ENCODE measurements at regions not wholly inside any gene's neighbourhood (a gene's known extent, or its start where the extent isn't known, plus 50 kb on each side); places are given as distances from the start of the nearest gene placed in this dataset.

DNA sequence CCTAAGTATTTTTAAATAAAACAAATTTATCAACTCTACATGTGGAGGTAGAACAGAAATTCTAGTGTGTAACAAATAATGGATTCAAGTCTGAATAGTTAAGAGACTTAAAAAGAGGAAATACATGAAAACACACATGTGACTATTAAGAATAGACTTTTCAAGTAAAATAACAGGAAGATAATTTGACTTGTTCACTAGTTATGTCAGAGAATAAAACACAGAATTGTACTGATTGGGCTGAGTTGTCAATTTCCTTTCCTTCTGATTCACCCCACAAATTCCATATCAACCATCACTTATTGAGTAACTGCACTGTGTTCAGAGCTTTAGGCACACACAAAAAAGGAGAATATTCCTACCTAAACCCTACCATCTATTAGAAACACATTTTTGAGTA lies 557.2 kb downstream of the TUSC7 start:
- no peak for DNase-seq

DNA sequence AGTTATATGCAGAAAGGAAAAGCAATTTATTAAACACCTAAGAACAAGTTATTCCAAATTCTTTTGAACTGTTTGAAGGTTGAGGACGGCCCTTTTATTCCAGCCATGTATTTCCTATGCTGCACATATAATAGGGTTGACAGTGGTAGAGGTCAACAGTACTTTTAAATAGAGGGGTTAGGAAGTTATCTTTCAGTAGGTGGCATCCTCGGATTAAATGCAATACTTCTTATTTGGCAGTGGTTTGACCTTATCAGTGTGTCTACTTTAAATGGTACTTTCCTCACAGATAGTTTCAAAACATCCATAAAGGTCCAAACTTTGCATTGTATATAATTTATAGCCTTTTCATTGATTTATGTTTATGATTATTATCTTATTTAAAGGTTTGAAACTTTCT lies 558.7 kb downstream of the TUSC7 start:
- no peak for DNase-seq

DNA sequence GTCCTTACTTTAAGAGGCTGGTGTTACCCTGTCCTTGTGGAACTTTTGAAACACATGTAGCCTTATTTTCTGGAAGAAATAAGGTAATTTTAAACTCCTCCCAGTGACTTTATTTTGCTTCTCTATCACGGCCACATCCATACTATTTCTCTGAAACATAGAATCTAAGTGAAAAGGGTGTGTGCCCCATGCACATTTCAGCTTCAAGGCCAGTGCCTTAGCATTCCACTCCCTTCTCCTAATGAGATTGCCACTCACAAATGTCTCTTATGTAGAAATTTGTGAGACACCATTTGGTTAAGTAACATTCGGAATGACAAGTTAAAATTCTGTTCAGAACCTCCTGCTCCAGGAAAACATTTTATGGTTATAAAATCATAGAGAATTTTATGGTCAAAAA lies 562.7 kb downstream of the TUSC7 start:
- no peak for DNase-seq

DNA sequence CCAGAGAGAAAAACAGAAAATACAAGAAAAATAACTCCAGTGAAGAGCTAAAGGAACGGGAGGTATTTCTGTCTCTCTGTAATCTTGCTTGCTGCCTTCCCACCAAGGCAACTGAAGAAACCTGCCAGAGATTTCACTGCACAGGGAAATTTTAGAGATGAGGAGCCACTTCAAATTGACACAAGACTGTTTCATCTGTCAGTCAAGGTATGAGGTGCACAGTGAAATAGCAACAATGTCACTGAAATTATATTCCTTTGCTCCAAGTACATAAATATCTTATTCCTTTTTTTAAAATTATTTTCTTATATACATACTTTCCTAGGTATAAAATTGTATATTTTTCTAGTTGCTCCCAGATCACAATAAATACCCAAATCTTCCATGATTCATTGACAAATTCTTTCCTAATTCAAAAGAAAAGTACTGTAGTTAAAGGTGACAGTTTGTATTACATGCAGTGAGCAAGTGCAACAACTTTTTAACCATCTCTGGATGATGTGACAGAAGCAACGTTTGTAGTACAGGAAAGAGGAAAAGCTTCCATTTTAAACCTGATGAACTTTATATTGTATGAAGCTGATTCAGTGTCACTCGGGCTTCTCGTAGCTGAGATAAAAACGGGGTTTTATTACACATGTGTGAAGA lies 563.4 kb downstream of the TUSC7 start:
- no peak for DNase-seq

DNA sequence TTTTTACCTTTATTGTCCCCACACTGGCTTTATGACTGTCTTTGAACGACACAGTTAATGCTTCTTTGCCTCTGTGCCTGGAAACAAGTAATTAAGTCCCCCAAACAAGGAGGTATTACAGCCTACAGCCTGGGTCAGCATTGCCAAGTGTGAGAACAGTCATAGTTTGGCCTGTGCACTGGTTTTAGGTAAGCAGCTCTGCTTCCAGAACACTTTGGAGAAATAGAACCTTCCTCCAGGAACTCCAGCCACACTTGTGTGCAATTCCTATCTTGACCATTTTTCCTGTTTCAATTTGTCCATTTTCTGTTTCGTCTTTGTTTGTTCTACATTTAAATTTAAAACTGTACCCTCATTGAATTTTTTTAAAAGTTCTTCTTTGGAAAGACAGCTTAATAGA lies 568.2 kb downstream of the TUSC7 start:
- DNase-seq, result no peak

DNA sequence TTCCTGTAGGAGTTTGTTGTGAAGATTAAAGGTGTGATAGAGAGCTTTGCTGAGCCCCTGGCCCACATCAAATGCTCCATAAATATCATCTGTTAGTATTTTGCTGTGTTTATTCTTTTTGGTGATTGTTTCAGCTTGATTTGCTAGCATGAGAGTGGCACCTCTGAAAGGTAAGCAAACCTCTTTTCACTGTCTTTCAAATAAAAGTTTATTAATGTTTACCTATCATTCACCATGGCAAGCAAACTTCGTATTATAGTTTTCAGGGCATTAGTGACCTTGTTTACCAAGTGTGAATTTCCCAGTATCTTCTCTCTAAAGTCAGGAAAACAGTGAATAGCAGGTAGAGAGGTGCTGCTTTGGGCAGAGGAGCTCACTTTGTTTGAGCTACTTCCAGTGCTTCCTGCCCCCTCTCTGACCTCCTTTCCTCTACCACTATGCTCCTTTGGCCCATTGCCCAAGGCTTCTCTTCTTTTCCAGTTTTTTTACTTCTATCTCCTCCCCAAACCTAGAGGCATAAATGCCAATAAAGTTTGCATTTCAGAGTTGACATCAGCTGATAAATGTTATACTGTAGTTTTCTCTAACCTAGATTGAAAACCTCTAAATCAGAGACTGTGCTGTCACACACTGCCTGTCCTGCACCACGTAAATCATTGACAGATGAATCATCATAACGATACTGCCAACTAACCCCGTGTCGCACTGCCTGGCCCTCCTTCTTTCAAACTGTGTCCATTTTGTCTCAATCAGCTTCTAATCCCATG lies 569.0 kb downstream of the TUSC7 start:
- no peak for DNase-seq

DNA sequence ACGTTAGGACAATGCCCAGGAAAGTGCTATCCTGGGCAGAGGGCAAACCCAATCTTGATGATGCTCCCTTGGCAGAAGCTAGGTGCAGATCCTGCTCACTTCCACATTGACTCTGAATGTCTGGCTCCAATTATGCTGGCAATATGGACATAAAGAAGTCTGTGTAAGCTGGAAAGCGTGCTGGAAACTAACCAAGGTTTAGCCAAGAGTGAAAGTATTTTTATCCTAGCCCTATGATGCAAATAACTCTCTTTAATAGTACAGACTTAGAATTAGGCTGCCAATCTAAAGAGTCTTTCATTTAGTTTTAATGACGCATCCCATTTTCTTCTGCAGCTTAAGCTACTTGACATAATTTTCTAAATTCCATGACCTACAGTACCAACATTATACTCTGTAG lies 571.8 kb downstream of the TUSC7 start:
- no peak for DNase-seq

DNA sequence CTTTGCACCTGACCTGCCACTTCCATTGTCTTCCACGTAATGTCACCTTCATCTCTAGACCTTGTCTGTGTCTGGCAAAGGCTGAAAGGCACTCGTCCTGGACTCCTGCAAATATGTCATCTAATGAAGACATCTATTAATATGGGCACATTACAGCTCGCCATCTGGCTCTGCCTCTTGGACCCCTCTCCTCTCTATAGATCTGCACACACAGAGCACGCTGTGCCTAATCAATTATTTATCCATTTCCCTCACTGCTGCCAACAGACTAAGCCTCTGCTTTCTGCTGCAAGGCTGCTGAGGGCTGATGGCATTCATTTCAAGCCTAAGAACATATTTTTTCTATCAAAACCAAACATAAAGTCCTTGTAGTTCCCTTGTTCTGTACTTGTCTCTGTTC lies 573.0 kb downstream of the TUSC7 start:
- no peak for DNase-seq

DNA sequence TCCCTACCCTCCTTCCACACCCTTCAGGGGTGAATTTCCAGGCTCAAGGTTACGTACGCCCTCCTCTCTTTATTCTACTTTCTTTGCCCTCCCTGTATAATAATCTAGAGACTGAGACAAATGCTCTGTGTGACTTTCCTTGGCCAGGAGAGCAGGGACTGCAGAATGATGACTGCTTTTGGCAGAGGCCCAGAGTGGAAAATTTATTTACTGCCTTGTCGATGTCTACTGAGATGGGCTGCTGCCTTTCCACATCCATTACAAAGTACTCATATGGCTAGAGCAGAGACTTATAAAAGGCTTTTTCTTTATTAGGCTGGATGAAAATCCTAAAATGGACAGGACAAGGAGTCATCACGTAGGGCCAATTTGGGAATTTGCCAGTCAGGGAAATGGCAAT lies 576.2 kb downstream of the TUSC7 start:
- no peak for DNase-seq

DNA sequence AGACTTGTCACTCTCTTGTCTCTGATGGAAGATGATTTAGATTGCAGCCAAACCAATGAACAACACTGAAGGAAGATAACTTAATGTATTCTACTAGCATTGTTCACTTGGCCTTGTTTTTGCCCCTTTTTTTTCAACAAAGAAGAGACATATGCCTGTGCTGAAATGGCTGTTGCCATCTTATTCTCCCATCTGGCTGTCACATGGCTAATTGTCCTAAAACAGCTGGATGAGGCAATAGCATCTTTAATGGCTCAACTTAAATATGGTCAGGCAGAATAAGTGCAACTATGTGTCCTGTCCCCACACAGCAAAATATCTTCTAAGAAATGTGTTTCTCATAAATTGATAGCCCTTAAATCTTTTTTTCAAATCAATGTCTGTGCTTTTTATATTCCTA lies 576.9 kb downstream of the TUSC7 start:
- DNase-seq, result no peak

DNA sequence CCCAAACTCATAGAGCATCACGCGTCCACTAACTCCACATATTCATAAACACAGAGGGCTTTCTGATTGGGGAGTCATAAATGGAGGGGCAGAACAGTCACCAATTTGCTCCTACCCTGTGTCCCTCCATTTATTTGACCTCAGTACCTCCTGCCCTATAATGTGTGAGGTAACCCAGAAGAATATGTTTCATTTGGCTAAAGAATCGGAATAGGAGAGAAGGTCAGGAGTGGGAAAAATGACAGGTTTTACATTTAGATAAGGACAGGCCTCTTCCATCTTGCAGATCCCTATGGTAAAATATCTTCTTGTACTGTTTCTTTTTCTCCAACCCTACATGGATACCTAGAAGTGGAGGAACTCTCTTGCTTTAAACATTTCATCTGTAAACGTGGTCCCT lies 578.0 kb downstream of the TUSC7 start:
- DNase-seq, result no peak

DNA sequence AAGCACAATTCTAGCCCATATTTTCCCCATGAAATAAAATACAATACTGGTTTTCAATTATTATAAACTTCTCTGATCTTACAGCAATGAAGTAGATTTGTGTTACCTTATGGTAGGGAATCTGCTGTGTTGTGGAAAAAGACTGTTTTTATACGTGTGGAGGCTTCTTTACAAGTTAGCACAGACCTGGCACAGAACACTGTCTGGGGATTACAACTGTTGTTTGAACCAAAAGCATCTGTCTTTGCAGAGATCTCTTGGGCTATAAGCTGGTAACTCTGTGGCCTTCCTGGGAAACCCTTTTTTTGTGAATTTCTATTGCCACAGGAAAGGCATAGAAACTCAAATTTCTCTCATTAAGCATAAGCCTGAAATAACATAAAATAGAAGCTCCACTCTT lies 581.9 kb downstream of the TUSC7 start:
- no peak for DNase-seq

DNA sequence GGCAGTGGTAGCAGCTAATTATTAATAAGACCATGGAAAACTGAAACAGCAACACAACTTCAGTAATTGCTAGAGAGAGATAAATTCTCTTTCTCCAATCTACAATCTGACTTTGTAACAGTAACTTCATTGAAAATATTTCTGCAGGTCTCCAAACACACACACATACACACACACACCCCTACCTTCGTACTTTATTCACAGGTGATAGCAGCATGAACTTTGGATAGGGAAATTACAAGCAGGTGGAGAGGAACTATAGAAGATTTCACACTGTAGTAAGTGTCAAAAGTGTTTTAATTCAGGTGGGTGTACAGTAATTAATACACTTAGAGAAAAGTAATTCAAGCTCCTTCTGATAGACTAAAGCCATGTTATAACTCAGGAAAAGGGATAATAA lies 587.5 kb downstream of the TUSC7 start:
- no peak for DNase-seq

DNA sequence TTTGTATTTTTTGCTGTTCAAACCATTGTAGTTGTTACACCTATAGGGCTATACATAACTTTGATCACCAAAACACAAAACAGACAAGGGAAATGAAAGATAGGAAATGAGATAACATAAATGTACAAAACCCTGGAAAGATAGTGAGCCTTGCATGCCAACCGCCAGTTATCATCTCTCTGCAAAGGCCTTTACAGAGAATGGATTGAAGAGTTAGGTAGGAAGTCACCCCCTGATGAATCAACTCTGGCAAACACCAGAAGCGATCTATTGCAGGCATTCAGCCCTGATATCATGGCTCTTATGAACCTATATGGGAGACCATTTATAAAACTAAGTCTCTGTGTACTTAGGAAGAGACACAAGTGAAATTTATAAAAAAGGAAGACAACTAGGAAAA lies 588.0 kb downstream of the TUSC7 start:
- no peak for DNase-seq

DNA sequence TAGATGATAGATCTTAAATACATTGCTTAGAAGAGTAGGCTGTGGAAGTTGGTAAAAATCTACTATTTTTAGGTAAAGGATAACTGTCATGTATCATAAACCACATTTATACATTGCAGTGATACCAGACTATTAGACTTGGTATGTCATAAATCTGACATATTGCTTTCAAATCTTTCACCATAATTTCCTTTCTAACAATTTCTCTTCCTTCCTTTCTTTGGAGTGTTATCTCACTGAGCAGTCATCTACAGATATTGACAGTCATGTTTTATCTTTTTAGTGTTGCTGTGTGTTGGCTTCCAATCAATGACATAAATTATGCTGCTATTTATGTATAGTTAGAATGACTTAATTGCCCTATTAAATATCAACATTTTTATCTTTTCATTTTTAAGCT lies 588.7 kb downstream of the TUSC7 start:
- DNase-seq, result no peak

DNA sequence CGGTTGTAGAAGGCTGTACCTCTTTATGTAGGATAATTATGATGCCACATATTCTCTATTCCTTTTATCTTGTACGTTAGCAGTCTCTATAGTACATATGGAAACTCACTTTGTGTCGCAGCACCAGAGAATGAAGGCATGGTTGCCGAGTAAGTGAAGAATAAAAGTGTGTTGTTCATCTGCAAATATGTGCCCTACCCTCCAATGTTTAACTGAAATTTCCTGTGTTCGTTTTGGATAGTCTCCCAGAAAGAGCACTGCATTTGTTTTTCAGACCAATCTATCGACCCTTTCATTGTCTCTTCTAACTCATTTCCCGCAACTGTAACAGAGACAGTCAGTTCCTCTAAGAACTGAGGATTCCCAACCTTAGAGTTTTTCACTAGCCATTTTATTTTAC lies 592.8 kb downstream of the TUSC7 start:
- DNase-seq, result no peak

DNA sequence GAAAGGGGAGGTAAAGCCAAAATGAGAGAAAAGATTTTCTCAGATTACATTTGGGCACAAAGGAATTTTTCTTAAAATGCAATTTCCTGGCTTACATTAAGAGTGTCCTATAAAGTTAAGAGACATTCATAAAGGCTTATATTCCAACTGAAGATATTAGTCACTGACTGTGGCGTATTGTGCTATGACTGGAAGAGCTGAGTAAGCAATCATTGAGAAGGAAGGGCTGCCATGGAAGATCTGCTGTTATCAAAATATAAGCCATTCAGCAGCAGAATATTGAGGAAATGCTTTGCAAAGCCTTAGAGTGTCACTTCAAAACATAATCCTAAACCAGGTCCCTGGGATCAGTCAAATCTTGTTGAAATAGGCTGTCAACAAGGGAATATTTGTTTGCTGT lies 593.9 kb downstream of the TUSC7 start:
- no peak for DNase-seq

DNA sequence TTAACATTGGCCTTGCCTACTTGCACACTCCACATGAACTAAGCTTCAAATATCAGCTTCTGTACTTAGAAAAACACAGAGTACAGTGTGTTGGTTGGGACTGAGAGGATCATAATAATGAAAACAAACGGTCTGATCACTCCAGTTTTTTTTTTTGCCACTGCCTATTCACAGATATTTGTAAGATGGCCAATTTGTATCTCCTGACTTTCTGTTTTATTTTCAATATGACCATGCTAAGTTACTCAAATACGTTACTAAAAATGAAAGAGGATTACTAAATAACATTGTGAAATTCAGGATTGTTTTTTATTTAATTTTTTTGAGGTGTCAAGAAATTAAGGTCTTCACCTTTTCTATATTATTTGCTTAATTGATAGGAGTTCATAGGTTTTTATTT lies 595.1 kb downstream of the TUSC7 start:
- DNase-seq, result no peak

DNA sequence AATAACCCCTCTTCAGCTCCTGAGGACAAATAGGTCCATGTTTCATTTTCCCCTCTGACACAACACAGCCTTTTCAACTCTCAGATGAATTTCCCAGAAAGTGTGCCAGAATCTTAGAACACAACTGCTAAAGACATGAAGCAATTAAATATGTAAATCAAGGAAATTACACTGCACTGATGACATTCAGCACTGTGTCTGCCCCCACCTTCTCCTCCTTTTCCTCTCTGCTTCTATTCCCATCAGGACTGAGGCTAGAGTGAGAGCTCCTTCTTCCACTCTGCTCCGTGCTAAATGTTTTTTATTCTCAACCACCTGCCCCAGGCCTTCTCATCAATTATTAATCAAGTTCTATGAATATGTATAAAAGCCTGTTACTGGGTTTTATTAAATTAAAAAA lies 596.1 kb downstream of the TUSC7 start:
- DNase-seq, result no peak

DNA sequence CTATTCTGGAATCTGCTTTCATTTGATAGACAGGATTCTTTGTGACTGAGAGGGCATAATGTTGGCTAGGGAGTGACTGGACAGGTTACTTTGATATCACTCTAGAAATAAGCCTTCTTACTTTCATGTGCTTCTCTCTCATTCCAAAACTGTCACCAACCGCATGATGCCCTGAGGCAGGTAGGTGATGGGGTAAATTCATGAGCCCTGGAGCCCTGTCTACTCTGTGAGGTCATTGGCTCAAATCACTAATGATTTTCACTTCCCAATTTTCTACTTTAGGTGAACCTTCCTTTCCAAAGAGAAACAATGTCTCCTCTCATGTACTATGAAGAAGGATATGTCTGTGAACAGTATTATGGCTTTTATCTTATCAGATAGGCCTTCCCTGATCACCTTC lies 596.7 kb downstream of the TUSC7 start:
- no peak for DNase-seq

DNA sequence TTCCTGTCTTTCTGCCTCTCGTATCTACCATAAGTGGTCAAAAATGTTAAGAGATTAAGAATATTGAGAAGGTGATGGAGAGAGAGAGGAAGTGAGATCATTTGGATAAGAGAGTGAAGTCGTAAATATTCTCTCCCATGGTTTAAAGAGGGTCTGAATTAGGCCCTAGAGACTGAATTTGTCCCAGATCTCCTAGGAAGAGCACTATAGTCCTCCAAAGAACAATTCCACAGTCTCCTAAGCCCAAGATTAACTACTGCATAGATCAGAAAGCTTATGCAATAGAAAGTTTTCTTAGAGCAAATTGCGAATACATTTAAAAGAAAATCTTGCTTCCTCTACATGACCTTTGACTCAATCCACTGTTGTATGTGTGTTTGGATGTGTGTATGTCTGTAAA lies 598.8 kb downstream of the TUSC7 start:
- no peak for DNase-seq

DNA sequence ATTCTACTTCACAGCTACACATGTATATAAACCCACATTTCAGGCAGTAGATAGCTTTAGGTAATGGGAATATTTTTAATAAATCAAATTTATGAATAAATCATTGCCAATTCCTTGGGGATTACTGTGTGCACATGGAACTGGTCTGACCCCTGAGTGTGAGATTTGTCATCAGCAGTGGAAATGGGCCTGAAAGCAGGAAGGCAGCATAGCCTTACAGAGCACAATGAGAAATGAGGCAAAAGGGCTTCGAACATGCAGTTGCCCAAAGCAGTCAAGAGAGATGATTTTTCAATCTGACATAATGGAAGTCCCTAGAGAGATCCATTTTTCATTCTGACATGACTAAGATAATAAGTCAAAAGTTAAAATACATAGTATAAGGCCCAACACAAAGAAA lies 599.2 kb downstream of the TUSC7 start:
- DNase-seq, result no peak

DNA sequence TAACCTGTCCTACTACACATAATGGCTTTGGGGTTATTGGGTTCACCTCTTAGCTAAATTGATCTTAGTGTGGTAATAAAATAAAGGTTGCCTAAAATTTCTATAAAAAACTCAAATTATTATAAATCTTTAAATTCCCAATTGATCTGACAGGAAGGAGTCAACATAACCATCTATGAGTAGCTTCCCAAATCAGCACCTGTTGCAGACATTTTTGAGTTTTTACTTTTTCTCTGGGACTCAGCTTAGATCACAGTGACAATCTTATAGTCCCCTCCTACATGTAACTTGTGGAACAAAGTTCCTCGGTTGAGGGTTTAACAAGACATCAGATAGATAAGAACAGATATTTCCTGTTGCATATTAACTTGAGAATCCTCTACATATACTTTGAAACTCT lies 601.0 kb downstream of the TUSC7 start:
- DNase-seq, result no peak

DNA sequence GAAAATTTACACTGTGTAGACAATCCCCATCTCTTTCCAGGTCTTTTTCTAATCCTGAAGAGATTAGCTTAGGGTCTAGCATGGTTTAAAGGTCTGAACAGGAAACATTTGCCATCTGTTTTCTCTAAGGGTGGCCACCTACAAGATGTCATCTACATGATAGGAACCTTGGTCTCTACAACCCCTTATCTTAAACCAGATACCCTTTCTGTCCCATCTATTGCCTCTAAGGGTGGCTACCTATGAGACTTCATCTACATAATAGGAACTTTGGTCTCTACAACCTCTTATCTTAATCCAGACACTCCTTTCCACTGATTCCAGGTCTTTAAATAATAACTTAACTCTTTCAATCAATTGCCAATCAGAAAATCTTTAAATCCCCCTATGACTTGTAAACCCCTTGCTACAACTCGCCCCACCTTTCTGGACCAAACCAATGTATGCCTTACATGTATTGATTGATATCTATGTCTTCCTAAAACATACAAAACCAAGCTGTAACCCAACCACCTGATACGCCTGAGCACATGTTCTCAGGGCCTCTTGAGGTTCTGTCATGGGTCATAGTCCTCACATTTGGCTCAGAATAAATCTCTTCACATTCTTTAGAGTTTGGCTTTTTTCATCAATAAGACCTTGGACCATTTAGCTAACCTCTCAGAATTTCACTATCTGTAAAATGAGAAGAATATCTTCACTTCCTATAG lies 605.0 kb downstream of the TUSC7 start:
- DNase-seq, result no peak

Measured in activated T-cell treated with anti-CD3 and anti-CD28 coated beads, Interleukin-2, amount 50 U/mL, for 48 hours (primary cell).